Ishikawa (cell line): ENCODE measurements at regions not wholly inside any gene's neighbourhood (a gene's known extent, or its start where the extent isn't known, plus 50 kb on each side); places are given as distances from the start of the nearest gene placed in this dataset.

Experiments
- CEBPB ChIP-seq: IDR thresholded peaks from 2 replicates; pipeline ENCODE4 v1.6.1; 2012
- EGR1 ChIP-seq: IDR thresholded peaks from 2 replicates; pipeline ENCODE4 v1.6.1; 2012
- EP300 ChIP-seq: IDR thresholded peaks from 2 replicates; pipeline ENCODE4 v1.6.1; 2012; ENCODE audit warnings: borderline replicate concordance
- FOXM1 ChIP-seq: IDR thresholded peaks from 2 replicates; pipeline ENCODE4 v1.6.1; 2012; ENCODE audit warnings: low read depth, borderline replicate concordance
- NFIC ChIP-seq: IDR thresholded peaks from 2 replicates; pipeline ENCODE4 v1.6.1; 2012
- RAD21 ChIP-seq: IDR thresholded peaks from 2 replicates; pipeline ENCODE4 v1.6.1; 2012; ENCODE audit warnings: low read depth
- TAF1 ChIP-seq: IDR thresholded peaks from 2 replicates; pipeline ENCODE4 v1.6.1; 2012; ENCODE audit warnings: low read depth, mild to moderate bottlenecking
- TCF12 ChIP-seq: IDR thresholded peaks from 2 replicates; pipeline ENCODE4 v1.6.1; 2012; ENCODE audit warnings: low read depth
- TEAD4 ChIP-seq: IDR thresholded peaks from 2 replicates; pipeline ENCODE4 v1.6.1; 2012
- YY1 ChIP-seq: IDR thresholded peaks from 2 replicates; pipeline ENCODE4 v1.6.1; 2012; ENCODE audit warnings: low read depth
- ZBTB7A ChIP-seq: IDR thresholded peaks from 2 replicates; pipeline ENCODE4 v1.6.1; 2012; ENCODE audit warnings: low read depth
- TF ChIP-seq, protein P1 (sequence below): IDR thresholded peaks from 2 replicates; pipeline ENCODE4 v1.6.1; 2012; ENCODE audit warnings: low read depth, mild to moderate bottlenecking
- TF ChIP-seq, protein P2 (sequence below): IDR thresholded peaks from 2 replicates; pipeline ENCODE4 v1.6.1; 2012
- TF ChIP-seq, protein P3 (sequence below): IDR thresholded peaks from 2 replicates; pipeline ENCODE4 v1.6.1; 2012

DNA sequence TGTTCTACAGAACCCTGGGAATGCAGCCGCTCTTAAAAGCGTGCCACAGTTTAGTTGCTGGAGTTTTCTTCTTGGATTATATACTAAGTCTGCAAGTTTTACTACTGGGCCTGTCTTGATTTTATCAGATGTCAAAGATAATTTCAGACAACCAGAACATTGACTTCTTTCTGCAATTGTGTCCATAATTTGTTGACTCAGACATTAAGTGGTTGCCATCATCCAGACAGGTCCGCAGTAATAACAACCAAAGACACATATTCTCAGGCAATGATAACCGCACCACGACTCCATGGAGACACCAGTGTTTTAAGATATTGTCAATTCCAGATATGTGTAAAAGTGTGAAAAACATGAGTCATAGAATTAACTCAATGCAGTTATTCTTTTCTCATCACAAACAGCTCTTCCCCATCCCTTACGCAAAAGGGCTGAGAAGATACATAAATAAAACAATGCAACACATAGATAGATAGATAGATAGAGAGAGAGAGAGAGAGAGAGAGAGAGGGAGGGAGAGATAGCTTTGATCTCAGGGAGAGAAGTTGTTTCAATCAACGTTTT is 90.4 kb upstream of the FMN2 start:
- TF ChIP-seq, protein P1, sequence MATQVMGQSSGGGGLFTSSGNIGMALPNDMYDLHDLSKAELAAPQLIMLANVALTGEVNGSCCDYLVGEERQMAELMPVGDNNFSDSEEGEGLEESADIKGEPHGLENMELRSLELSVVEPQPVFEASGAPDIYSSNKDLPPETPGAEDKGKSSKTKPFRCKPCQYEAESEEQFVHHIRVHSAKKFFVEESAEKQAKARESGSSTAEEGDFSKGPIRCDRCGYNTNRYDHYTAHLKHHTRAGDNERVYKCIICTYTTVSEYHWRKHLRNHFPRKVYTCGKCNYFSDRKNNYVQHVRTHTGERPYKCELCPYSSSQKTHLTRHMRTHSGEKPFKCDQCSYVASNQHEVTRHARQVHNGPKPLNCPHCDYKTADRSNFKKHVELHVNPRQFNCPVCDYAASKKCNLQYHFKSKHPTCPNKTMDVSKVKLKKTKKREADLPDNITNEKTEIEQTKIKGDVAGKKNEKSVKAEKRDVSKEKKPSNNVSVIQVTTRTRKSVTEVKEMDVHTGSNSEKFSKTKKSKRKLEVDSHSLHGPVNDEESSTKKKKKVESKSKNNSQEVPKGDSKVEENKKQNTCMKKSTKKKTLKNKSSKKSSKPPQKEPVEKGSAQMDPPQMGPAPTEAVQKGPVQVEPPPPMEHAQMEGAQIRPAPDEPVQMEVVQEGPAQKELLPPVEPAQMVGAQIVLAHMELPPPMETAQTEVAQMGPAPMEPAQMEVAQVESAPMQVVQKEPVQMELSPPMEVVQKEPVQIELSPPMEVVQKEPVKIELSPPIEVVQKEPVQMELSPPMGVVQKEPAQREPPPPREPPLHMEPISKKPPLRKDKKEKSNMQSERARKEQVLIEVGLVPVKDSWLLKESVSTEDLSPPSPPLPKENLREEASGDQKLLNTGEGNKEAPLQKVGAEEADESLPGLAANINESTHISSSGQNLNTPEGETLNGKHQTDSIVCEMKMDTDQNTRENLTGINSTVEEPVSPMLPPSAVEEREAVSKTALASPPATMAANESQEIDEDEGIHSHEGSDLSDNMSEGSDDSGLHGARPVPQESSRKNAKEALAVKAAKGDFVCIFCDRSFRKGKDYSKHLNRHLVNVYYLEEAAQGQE: no peak
- TF ChIP-seq NFIC: no peak
- no peak for TF ChIP-seq EP300
- TF ChIP-seq YY1: no peak
- no peak for TF ChIP-seq TCF12
- TF ChIP-seq, protein P2, sequence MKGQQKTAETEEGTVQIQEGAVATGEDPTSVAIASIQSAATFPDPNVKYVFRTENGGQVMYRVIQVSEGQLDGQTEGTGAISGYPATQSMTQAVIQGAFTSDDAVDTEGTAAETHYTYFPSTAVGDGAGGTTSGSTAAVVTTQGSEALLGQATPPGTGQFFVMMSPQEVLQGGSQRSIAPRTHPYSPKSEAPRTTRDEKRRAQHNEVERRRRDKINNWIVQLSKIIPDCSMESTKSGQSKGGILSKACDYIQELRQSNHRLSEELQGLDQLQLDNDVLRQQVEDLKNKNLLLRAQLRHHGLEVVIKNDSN: no peak
- TF ChIP-seq RAD21: no peak

DNA sequence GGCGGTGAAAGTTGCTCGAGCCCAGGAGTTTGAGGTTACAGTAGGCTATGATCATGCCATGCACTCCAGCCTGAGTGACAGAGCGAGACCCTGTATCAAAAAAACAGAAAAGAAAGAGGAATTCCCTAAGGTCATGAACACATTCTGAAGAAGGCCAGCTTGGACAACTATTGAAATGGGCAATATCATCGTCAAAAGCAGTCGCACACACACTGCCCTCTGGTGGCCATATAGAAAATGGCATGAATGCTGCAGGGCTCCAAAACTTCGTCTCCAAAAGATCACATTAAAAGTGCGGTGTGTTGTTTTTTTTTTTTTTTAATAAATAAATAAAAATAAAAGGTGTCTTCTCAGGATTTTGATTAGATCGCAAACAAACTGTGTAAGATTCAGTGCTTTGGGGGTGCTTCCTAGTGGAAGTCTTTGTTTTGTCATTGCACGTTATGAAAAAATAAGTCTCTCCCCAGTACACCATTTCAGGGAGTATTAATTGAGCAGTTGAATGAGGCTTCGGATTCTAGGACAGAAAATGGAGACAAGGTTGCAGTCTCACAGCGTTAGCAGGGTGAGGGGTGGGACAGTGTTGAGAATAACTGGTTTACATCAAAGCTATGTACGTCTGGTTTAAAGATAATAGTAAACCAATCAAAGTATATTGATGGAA is 87.5 kb upstream of the FMN2 start:
- TF ChIP-seq RAD21 (peak; percentile 14; the same call in 1 of the 2 replicates), TAF1 (no peak)

DNA sequence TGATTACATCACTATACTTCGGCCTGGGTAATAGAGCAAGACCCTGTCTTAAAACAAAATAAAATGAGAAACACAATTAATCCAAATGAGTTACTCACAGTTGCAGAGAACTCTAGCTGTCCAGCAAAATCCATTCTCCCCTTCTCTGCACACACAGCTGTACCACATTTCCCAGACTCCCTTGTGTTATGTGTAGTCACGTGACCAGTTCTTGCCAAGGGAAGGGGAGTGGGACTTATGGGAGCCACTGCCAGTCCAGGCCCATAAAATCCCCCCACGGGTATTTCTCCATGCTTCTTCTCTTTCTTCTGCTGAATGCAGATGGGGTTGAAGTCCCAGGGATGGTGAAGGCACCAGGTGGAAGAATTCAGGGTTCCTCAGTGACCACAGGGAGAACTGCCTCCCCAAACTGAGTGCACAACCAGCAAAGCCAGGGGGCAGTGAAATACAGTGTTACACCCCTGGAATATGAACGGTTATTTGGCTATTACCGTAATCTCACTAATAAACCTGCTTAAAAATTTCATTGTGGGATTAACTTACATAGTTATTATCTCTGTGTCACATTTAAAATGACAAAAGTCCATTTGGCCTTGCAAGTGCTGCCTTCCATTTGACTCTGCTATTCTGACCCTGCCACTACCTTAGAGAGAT is 85.6 kb upstream of the FMN2 start:
- TF ChIP-seq TCF12: no peak
- no peak for TF ChIP-seq FOXM1
- TF ChIP-seq YY1: no peak
- TF ChIP-seq EGR1: no peak
- TF ChIP-seq, protein P3, sequence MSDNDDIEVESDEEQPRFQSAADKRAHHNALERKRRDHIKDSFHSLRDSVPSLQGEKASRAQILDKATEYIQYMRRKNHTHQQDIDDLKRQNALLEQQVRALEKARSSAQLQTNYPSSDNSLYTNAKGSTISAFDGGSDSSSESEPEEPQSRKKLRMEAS: no peak
- TF ChIP-seq ZBTB7A: no peak

DNA sequence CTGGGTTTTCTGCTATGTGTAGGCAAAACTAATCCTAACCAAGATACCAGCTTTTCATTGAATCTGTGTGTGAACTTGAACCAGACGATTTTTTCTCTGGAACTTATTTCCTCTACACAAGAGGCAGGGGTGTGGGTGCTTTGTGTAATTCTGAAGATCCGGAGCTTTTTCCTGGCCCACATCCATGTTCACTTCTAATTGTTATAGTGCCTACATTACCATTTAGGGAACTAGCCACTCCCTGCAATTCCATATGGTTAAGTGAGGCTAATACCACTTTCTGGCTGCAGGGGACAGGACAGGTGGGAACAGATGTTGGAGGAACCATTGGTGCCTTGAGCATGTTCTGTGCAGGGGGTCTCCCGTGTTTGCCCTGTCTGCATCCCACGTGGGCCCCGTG is 83.4 kb upstream of the FMN2 start:
- TF ChIP-seq EP300 (no peak), ZBTB7A (no peak), TEAD4 (no peak), TCF12 (no peak), RAD21 (no peak), TAF1 (no peak)
- TF ChIP-seq, protein P3: no peak
- TF ChIP-seq, protein P2: no peak

DNA sequence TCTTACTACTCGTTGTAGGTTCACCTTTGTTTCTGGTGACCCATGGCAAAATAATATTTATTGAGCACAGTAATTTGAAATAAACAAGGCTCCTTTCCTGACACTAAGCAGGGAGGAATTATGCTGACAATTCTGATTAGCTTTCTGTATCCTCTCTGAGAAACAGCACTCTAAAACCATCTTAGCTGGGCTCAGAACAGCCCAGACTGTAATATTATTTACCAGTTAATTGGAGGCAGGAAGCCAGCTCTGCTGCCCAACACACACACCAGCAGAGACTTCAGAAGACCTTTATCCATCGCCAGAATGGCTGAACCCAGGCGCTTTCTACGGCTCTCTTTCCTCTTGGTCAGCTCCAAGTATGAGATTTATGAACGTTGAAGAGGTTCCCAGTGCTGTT is 77.6 kb upstream of the FMN2 start:
- TF ChIP-seq EP300 (no peak), FOXM1 (no peak), EGR1 (no peak), NFIC (no peak), ZBTB7A (no peak), CEBPB (no peak)
- TF ChIP-seq, protein P1: no peak
- TF ChIP-seq, protein P2: no peak

DNA sequence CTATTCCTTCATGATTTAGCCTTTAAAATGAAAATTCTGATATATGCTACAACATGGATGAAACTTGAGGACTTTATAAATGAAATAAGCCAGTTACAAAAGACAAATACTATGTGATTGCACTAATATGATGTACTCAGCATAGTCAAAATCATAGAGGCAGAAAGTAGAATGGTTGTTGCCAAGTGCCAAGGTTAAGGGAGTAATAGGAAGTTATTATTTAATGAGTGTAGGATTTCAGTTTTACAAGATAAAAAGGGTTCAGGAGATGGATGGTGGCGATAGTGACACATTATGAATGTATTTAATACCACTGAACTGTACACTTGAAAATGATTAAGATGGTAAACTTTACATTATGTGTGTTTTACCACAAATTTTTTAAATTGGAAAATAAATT is 73.1 kb upstream of the FMN2 start:
- TF ChIP-seq RAD21 (no peak), YY1 (no peak), CEBPB (no peak), TEAD4 (no peak), FOXM1 (no peak), TCF12 (no peak), NFIC (no peak), EP300 (no peak)
- TF ChIP-seq, protein P2: no peak
- TF ChIP-seq, protein P3: no peak
